ENCODE measurements at regions not wholly inside any gene's neighbourhood (a gene's known extent, or its start where the extent isn't known, plus 50 kb on each side); places are given as distances from the start of the nearest gene placed in this dataset.
A peak's percentile ranks its signal among the peaks of the same experiment; 100 is the strongest.

GRCh38 chr2:189231719-189232323, 52.3 kb upstream of the COL5A2 start:
- H3K4me2 ChIP-seq (ENCODE audit: insufficient read depth, low read length): no peak overlapping the region
- DNase-seq (ENCODE audit: insufficient read length, low spot score, missing footprints): no peak
- peak overlapping the region; percentile 73 for H2AFZ ChIP-seq (ENCODE audit: low read length)
- no peaks in the 10 kb centered on the region for H3K9me3 ChIP-seq (ENCODE audit: low read depth, low read length)
- H3K27ac ChIP-seq (ENCODE audit: low read depth, low read length): no peak overlapping the region
- no peak overlapping the region for H3K4me3 ChIP-seq (ENCODE audit: insufficient read depth, low read length)
- no peak for TF ChIP-seq CTCF (IDR thresholded peaks at IDR 0.05; ENCODE audit: extremely low read depth, low read depth, low read length)
- H3K4me1 ChIP-seq (ENCODE audit: insufficient read depth, low read length): peaks cover 13% of the 10 kb centered on the region
- H4K20me1 ChIP-seq (ENCODE audit: insufficient read depth, low read length): no peaks in the 10 kb centered on the region
- no peaks in the 10 kb centered on the region for H3K36me3 ChIP-seq (ENCODE audit: insufficient read depth, low read length)
- no peaks in the 10 kb centered on the region for H3K79me2 ChIP-seq (ENCODE audit: insufficient read depth, low read length)
- H3K27me3 ChIP-seq (ENCODE audit: insufficient read depth, low read length): no peaks in the 10 kb centered on the region

- no peaks in the 10 kb centered on the region for H3K27me3 ChIP-seq (ENCODE audit: insufficient read depth, low read length)
- no peak for DNase-seq (ENCODE audit: insufficient read length, low spot score, missing footprints)
- peak overlapping the region; percentile 2 for H3K4me2 ChIP-seq (ENCODE audit: insufficient read depth, low read length)
- no peak for TF ChIP-seq CTCF (IDR thresholded peaks at IDR 0.05; ENCODE audit: extremely low read depth, low read depth, low read length)
- H3K9me3 ChIP-seq (ENCODE audit: low read depth, low read length): no peaks in the 10 kb centered on the region
- peak overlapping the region; percentile 68 for H2AFZ ChIP-seq (ENCODE audit: low read length)
- H3K27ac ChIP-seq (ENCODE audit: low read depth, low read length): peak overlapping the region; percentile 28
- no peak overlapping the region for H3K4me3 ChIP-seq (ENCODE audit: insufficient read depth, low read length)
- H4K20me1 ChIP-seq (ENCODE audit: insufficient read depth, low read length): no peaks in the 10 kb centered on the region
- H3K36me3 ChIP-seq (ENCODE audit: insufficient read depth, low read length): no peaks in the 10 kb centered on the region
- H3K4me1 ChIP-seq (ENCODE audit: insufficient read depth, low read length): peaks cover 13% of the 10 kb centered on the region
- no peaks in the 10 kb centered on the region for H3K79me2 ChIP-seq (ENCODE audit: insufficient read depth, low read length)
Measured at GRCh38 chr2:189232759-189233406, 53.3 kb upstream of the COL5A2 start.

GRCh38 chr2:189233527-189233926, 54.0 kb upstream of the COL5A2 start:
- no peak overlapping the region for H3K4me3 ChIP-seq (ENCODE audit: insufficient read depth, low read length)
- H3K79me2 ChIP-seq (ENCODE audit: insufficient read depth, low read length): no peaks in the 10 kb centered on the region
- no peak overlapping the region for H3K4me2 ChIP-seq (ENCODE audit: insufficient read depth, low read length)
- no peaks in the 10 kb centered on the region for H3K27me3 ChIP-seq (ENCODE audit: insufficient read depth, low read length)
- peak overlapping the region; percentile 31 for H3K27ac ChIP-seq (ENCODE audit: low read depth, low read length)
- peaks cover 13% of the 10 kb centered on the region for H3K4me1 ChIP-seq (ENCODE audit: insufficient read depth, low read length)
- H3K36me3 ChIP-seq (ENCODE audit: insufficient read depth, low read length): no peaks in the 10 kb centered on the region
- no peak for TF ChIP-seq CTCF (IDR thresholded peaks at IDR 0.05; ENCODE audit: extremely low read depth, low read depth, low read length)
- H3K9me3 ChIP-seq (ENCODE audit: low read depth, low read length): no peaks in the 10 kb centered on the region
- no peak for DNase-seq (ENCODE audit: insufficient read length, low spot score, missing footprints)
- H4K20me1 ChIP-seq (ENCODE audit: insufficient read depth, low read length): no peaks in the 10 kb centered on the region
- H2AFZ ChIP-seq (ENCODE audit: low read length): no peak overlapping the region

- Histone ChIP-seq H3K4me1 (ENCODE audit: insufficient read depth, low read length) (peaks cover 13% of the 10 kb centered on the region), H4K20me1 (ENCODE audit: insufficient read depth, low read length) (no peaks in the 10 kb centered on the region), H3K4me3 (ENCODE audit: insufficient read depth, low read length) (no peak overlapping the region), H2AFZ (ENCODE audit: low read length) (no peak overlapping the region), H3K36me3 (ENCODE audit: insufficient read depth, low read length) (no peaks in the 10 kb centered on the region), H3K27me3 (ENCODE audit: insufficient read depth, low read length) (no peaks in the 10 kb centered on the region), H3K9me3 (ENCODE audit: low read depth, low read length) (no peaks in the 10 kb centered on the region), H3K79me2 (ENCODE audit: insufficient read depth, low read length) (no peaks in the 10 kb centered on the region), H3K27ac (ENCODE audit: low read depth, low read length) (no peak overlapping the region), H3K4me2 (ENCODE audit: insufficient read depth, low read length) (no peak overlapping the region)
- no peak for DNase-seq (ENCODE audit: insufficient read length, low spot score, missing footprints)
- TF ChIP-seq CTCF (IDR thresholded peaks at IDR 0.05; ENCODE audit: extremely low read depth, low read depth, low read length): no peak
Measured at GRCh38 chr2:189234991-189235390, 55.4 kb upstream of the COL5A2 start.
